Colonic mucosa (tissue), 4 donors: ENCODE measurements at regions not wholly inside any gene's neighbourhood (a gene's known extent, or its start where the extent isn't known, plus 50 kb on each side); places are given as distances from the start of the nearest gene placed in this dataset.

Source experiments
- DNase-seq: peaks from one replicate; pipeline ENCODE4 v3.0.0-alpha.2; 2020
- H3K27ac ChIP-seq: fragments of 200-600 bp; one replicate; pipeline ENCODE4 v1.8.0; 2021
- H3K27me3 ChIP-seq: fragments of 200-600 bp; one replicate; pipeline ENCODE4 v1.8.0; 2021
- H3K36me3 ChIP-seq: fragments of 200-600 bp; one replicate; pipeline ENCODE4 v1.8.0; 2021
- H3K4me1 ChIP-seq: fragments of 200-600 bp; one replicate; pipeline ENCODE4 v1.8.0; 2021; ENCODE audit warnings: mild to moderate bottlenecking
- H3K4me3 ChIP-seq: fragments of 200-600 bp; one replicate; pipeline ENCODE4 v1.8.0; 2021
- H3K9ac ChIP-seq, 2 donors: one replicate each; pipeline ENCODE4 v1.7.0; 2013; ENCODE audit warnings: control low read depth in 2 of 2, low read depth in 2 of 2, low read length in 2 of 2
- H3K9me3 ChIP-seq: fragments of 200-600 bp; one replicate; pipeline ENCODE4 v1.8.0; 2021
- intact Hi-C: fragments of 100-400 bp; cut with DNase I; formaldehyde crosslinking; loops from one replicate; pipeline ENCODE4 v1.14.1; 2022
- TF ChIP-seq, protein P1 (sequence below): fragments of 200-600 bp; IDR thresholded peaks from one replicate; pipeline ENCODE4 v1.8.0; 2022; ENCODE audit warnings: antibody characterized with exemption, mild to moderate bottlenecking
- donor health status: healthy.
- donor health status: DM: no; HTN: no; CAD: no.
- donor health status: DM: no; HTN: no; CAD: no.

DNA sequence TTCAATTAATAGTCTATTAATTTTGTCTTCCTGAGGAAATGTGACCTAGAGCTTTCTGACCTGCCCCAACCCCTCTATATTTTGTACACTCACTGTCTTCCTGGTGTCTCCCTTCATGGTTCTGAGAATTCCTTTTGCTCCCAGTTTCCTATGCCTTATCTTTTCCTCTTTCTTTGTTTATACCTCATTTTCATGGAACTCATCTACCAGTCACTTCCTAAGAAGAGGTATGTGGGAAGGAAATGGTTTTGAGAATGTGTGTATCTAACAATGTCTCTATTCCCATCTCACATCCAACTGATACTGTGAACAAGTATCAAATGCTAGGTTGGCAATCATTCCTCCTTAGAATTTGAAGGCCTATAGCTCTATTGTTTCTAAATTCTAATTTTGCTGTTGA is 245.1 kb upstream of the EGLN3 start:
- no peak for DNase-seq
- H3K27ac ChIP-seq = no peak overlapping the region
- no peaks in the 10 kb centered on the region for H3K4me1 ChIP-seq
- no peaks in the 10 kb centered on the region for H3K36me3 ChIP-seq
- no peaks in the 10 kb centered on the region for H3K27me3 ChIP-seq
- intact Hi-C loops = no loop called here
- TF ChIP-seq, protein P1, sequence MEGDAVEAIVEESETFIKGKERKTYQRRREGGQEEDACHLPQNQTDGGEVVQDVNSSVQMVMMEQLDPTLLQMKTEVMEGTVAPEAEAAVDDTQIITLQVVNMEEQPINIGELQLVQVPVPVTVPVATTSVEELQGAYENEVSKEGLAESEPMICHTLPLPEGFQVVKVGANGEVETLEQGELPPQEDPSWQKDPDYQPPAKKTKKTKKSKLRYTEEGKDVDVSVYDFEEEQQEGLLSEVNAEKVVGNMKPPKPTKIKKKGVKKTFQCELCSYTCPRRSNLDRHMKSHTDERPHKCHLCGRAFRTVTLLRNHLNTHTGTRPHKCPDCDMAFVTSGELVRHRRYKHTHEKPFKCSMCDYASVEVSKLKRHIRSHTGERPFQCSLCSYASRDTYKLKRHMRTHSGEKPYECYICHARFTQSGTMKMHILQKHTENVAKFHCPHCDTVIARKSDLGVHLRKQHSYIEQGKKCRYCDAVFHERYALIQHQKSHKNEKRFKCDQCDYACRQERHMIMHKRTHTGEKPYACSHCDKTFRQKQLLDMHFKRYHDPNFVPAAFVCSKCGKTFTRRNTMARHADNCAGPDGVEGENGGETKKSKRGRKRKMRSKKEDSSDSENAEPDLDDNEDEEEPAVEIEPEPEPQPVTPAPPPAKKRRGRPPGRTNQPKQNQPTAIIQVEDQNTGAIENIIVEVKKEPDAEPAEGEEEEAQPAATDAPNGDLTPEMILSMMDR = no peak
- H3K9ac ChIP-seq = no peak overlapping the region
- H3K9me3 ChIP-seq = no peaks in the 10 kb centered on the region
- no peak overlapping the region for H3K4me3 ChIP-seq

DNA sequence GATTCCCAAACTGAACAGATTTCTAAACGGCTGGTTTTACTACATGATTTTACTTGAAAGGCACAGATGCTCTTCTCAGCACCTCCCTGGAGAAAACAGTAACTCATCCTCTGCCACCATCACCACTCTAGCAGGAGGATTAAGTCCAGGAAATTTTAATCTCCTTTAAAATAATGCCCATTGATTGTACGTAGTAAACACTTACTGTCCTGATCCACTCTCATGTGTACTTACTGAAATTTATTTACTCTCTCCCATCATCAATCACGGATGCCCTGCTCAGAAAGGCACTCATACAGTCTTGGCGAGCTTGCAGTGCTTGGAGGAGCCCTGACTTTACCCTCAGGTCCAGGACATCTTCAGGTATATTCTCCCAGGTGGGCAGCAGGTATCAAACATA is 239.8 kb upstream of the EGLN3 start:
- DNase-seq = no peak
- TF ChIP-seq, protein P1 = no peak
- Histone ChIP-seq H3K36me3 (no peaks in the 10 kb centered on the region), H3K9ac (no peak overlapping the region), H3K4me1 (no peaks in the 10 kb centered on the region), H3K27me3 (no peaks in the 10 kb centered on the region), H3K9me3 (no peaks in the 10 kb centered on the region), H3K27ac (no peak overlapping the region), H3K4me3 (no peak overlapping the region)
- intact Hi-C loops = no loop called here

DNA sequence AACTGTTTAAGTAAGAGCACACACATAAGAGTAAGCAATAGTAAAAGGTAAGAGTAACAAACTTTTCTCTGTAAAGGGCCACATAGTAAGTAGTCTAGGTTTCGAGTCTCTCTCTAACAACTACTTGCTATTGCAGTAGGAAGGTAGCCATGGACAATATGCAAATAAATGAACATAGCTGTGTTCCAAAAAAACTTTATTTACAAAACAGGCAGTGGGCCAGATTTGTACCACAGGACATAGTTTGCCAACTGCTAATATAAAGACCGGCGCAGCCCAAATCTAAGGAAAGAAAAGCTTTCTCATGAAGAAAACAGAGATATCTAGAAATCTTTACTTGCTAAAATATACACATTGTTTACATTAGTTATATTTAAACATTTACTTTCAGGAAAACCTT is 239.0 kb upstream of the EGLN3 start:
- intact Hi-C loops = no loop called here
- Histone ChIP-seq H3K27me3 (no peaks in the 10 kb centered on the region), H3K27ac (no peak overlapping the region), H3K4me1 (no peaks in the 10 kb centered on the region), H3K9ac (no peak overlapping the region), H3K36me3 (no peaks in the 10 kb centered on the region), H3K9me3 (no peaks in the 10 kb centered on the region), H3K4me3 (no peak overlapping the region)
- TF ChIP-seq, protein P1 = no peak
- DNase-seq = no peak

DNA sequence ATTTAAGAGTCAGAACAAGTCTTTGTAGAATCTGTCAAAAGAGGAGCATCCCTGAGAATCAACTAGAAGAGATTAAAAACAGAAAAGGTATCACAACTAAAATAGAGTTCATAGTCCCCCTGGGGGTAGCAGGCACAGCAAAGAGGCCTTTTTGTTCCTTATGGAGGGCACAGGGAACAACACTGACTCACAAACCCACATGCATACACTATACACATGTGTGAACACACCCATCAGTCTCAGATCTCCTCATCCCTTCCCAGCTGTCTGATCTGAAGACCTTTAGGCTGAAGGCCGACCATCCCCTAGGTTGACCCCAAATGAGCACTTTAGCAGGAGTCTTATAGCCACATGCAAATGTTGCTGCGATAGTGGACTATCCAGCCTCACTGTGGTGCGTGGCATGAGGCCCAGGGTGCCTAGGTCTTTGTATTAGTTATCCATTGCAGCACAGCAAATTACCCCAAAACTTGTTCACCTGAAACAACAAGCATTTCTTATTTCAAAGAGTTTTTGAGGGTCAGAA is 236.7 kb upstream of the EGLN3 start:
- Histone ChIP-seq H3K27ac (no peak overlapping the region), H3K36me3 (no peaks in the 10 kb centered on the region), H3K4me3 (no peak overlapping the region), H3K9me3 (no peaks in the 10 kb centered on the region), H3K9ac (no peak overlapping the region), H3K4me1 (no peaks in the 10 kb centered on the region), H3K27me3 (no peaks in the 10 kb centered on the region)
- TF ChIP-seq, protein P1 = no peak
- intact Hi-C loops = no loop called here
- DNase-seq = no peak

DNA sequence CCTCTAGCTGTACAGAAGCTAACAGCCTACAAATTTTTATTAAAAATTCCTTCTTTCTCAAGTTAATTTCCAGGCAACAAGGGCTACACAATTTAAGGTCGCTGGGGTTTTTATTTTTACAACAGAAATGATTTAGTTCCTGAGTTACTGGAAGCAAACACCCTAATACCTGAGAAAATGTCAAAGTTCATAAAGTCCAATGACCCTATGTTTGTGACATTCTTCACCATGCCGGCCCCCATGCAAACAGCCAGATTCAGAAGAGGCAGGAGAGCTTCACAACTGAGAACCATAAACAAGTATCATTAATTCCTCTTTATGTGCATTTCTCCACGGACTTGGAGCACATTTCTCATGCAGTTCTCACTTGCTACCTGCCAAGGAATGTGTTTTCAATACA is 236.2 kb upstream of the EGLN3 start:
- H3K4me1 ChIP-seq = no peaks in the 10 kb centered on the region
- H3K4me3 ChIP-seq = no peak overlapping the region
- no peaks in the 10 kb centered on the region for H3K36me3 ChIP-seq
- DNase-seq = no peak
- intact Hi-C loops = no loop called here
- H3K27ac ChIP-seq = no peak overlapping the region
- no peak overlapping the region for H3K9ac ChIP-seq
- TF ChIP-seq, protein P1 = no peak
- H3K27me3 ChIP-seq = no peaks in the 10 kb centered on the region
- no peaks in the 10 kb centered on the region for H3K9me3 ChIP-seq

DNA sequence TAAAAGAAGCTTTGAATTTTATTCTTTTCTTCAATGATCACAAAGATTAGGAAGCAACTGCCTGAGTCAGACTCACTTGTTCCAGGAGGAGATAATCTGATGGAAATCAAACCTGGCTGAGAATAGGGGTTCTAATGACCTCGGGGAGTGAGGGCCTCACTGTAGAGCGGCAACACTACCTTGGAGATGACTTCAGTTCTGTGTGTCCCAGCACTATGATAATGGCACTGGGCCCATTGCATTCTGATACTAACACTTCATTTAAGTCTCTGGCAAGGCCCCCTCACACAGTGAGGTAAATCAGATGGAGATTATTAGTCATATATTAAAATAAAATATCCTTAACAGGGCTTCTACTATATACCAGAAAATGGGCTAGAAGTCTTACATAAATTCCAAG is 233.3 kb upstream of the EGLN3 start:
- Histone ChIP-seq H3K4me3 (no peak overlapping the region), H3K9me3 (no peaks in the 10 kb centered on the region), H3K36me3 (no peaks in the 10 kb centered on the region), H3K27ac (no peak overlapping the region), H3K27me3 (no peaks in the 10 kb centered on the region), H3K9ac (no peak overlapping the region), H3K4me1 (no peaks in the 10 kb centered on the region)
- intact Hi-C loops = no loop called here
- DNase-seq = no peak
- TF ChIP-seq, protein P1 = no peak
